T-helper 1 cell treated with Interleukin-12 subunit alpha and Interleukin-12 subunit beta and Interleukin-4 antibody, amounts not matched to agents 30 ng/mL and 1 ng/mL, for 36 hours (primary cell): ENCODE measurements at regions not wholly inside any gene's neighbourhood (a gene's known extent, or its start where the extent isn't known, plus 50 kb on each side); places are given as distances from the start of the nearest gene placed in this dataset.

Experiments used
- intact Hi-C: fragments of 100-400 bp; cut with micrococcal nuclease; formaldehyde crosslinking; loops from one replicate; pipeline ENCODE4 v1.15.1; 2024

GRCh38 chr15:25972141-25972675, 109.1 kb upstream of the ATP10A start:
- intact Hi-C loops, result no loop called here

- intact Hi-C loops, result no loop called here
Observed at GRCh38 chr15:25971053-25971452, 107.9 kb upstream of the ATP10A start.

GRCh38 chr15:25969886-25970285, 106.8 kb upstream of the ATP10A start:
- intact Hi-C loops, result no loop called here

- intact Hi-C loops, result no loop called here
Observed at GRCh38 chr15:25967116-25967515, 104.0 kb upstream of the ATP10A start.

GRCh38 chr15:25965326-25965725, 102.2 kb upstream of the ATP10A start:
- intact Hi-C loops, result no loop called here

GRCh38 chr15:25960273-25960672, 97.1 kb upstream of the ATP10A start:
- intact Hi-C loops, result no loop called here

- intact Hi-C loops, result no loop called here
Observed at GRCh38 chr15:25959100-25959499, 96.0 kb upstream of the ATP10A start.

- intact Hi-C loops, result no loop called here
Observed at GRCh38 chr15:25955628-25956027, 92.5 kb upstream of the ATP10A start.

- intact Hi-C loops, result no loop called here
Observed at GRCh38 chr15:25954398-25954797, 91.3 kb upstream of the ATP10A start.

- intact Hi-C loops, result no loop called here
Observed at GRCh38 chr15:25950014-25950413, 86.9 kb upstream of the ATP10A start.

GRCh38 chr15:25947323-25948314, 84.5 kb upstream of the ATP10A start:
- intact Hi-C loops, result no loop called here

- intact Hi-C loops, result no loop called here
Observed at GRCh38 chr15:25946241-25946805, 83.2 kb upstream of the ATP10A start.

- intact Hi-C loops, result no loop called here
Observed at GRCh38 chr15:25944386-25944785, 81.3 kb upstream of the ATP10A start.

- intact Hi-C loops, result no loop called here
Observed at GRCh38 chr15:25943831-25944230, 80.7 kb upstream of the ATP10A start.

GRCh38 chr15:25939122-25939521, 76.0 kb upstream of the ATP10A start:
- intact Hi-C loops, result loop anchor here (5.0 kb wide), 1 partner anchor 432 kb away; no protein-coding TSS in a partner anchor

- intact Hi-C loops, result loop anchor here (5.0 kb wide), 1 partner anchor 430 kb away; no protein-coding TSS in a partner anchor
Observed at GRCh38 chr15:25937796-25938195, 74.7 kb upstream of the ATP10A start.

GRCh38 chr15:25936004-25936403, 72.9 kb upstream of the ATP10A start:
- intact Hi-C loops, result loop anchor here (5.0 kb wide), 1 partner anchor 429 kb away; no protein-coding TSS in a partner anchor

GRCh38 chr15:25933456-25934158, 70.5 kb upstream of the ATP10A start:
- intact Hi-C loops, result loop anchor here (1.0 to 2.0 kb wide), 4 partner anchors 71 to 239 kb away; partner anchors contain the start of gene ATP10A

- intact Hi-C loops, result loop anchor here (1.0 to 2.0 kb wide), 3 partner anchors 70 to 192 kb away; partner anchors contain the start of gene ATP10A
Observed at GRCh38 chr15:25932696-25933095, 69.6 kb upstream of the ATP10A start.

- intact Hi-C loops, result loop anchor here (2.0 kb wide), 2 partner anchors 69 to 191 kb away; partner anchors contain the start of gene ATP10A
Observed at GRCh38 chr15:25931851-25932250, 68.7 kb upstream of the ATP10A start.

- intact Hi-C loops, result no loop called here
Observed at GRCh38 chr15:25930931-25931330, 67.8 kb upstream of the ATP10A start.
